GM21367 (cell line): ENCODE measurements at regions not wholly inside any gene's neighbourhood (a gene's known extent, or its start where the extent isn't known, plus 50 kb on each side); places are given as distances from the start of the nearest gene placed in this dataset.
"Not testable (repeated sequence)": the region's sequence is repeated elsewhere in the genome, so short reads cannot be mapped to it uniquely, and the experiment has no call there.

Experiments
- ATAC-seq: cut with Tn5 transposase; IDR thresholded peaks from one replicate; pipeline ENCODE4 v1.9.1; 2021; ENCODE audit not compliant: unreplicated experiment

DNA sequence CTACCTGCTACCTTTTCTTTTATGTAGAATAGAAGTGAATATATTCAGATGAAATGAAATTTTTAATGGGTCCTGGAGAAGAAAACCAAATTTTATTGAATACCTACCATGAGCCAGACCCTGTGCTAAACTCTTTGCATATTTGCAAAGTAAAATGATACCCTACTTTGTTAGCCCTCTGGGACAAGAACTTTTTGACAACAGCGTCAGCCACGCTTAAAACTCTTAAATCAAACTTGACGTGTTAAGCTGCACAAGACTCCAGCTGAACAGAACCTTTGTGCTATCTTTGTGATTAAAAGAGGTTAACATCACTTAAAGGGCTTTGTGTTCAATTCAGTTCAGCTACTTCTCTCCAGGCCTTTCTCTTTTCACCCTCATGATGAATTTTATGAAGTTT is 316.5 kb downstream of the MEX3B start:
- ATAC-seq = no peak

DNA sequence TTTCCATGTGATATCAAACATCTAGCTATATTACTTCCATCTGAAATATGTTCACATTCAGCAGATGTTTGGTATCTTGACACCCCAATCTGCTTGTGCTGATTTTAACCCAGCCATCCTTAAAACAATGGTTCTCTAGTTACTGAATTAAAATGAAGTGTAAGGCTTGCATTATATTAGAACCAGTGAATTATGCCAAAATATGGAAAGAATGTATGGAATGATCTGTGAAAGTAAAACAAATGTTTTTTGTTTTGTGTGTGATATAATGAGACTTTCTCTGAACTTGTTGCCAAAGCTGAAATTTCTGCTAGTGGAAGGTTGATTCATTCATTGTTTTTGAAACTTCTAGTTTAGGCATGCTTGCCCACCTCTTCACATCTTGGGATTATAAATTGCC is 317.1 kb downstream of the MEX3B start:
- ATAC-seq = no peak

DNA sequence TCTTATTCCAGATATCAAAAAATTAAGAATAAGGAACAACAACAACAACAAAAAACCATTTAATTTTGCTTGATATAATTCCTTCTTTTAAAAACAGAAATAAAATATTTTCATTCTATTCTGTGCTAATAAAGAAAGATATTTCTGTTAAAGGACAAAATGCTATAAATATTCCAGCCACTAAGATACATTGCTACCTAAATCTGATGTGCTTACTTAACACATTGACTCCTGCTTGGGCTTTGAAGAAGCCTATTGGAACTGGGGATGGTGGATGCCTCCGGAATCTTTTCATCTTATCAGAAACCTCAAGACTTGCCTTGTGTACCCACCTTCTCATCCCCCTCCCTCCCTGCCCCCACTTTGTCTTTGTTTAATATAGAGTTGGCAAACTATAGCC is 320.2 kb downstream of the MEX3B start:
- ATAC-seq = no peak

DNA sequence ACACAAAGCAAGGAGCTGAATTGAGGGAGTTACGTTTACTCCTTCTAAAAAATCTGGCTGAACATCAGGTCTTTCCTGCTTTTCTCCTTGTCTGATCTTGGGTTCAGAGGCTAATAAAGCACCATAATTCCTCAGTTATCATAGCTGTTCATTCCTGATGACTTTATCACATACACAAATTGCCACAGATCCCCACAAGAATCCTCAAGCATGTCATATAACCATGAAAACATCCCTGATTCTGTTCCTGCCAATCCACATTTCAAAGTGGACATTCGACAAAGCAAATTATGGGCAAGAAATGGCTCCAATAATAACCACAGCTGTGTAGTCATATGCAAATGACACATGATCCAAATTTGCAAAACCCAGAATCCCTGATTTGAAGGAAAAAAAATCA is 321.3 kb downstream of the MEX3B start:
- ATAC-seq = no peak

DNA sequence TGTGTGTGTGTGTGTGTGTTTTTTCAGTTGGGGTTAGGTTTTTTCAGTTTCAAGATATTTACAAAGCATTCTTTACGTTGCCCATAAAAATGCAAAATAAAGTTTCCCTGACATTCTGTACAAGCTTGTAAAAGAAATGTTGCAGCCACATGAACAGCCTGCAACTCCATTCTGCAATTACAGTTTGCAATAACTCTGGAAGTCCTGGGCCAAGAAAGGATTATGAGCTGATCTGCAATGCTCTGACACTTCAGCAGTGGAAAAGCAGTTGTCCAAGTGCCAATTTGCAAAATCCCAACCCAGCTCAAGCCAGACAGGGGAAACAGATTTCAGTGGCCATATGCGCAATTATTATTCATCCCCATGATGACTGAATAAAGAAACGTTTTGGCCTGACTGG is 322.1 kb downstream of the MEX3B start:
- no peak for ATAC-seq

DNA sequence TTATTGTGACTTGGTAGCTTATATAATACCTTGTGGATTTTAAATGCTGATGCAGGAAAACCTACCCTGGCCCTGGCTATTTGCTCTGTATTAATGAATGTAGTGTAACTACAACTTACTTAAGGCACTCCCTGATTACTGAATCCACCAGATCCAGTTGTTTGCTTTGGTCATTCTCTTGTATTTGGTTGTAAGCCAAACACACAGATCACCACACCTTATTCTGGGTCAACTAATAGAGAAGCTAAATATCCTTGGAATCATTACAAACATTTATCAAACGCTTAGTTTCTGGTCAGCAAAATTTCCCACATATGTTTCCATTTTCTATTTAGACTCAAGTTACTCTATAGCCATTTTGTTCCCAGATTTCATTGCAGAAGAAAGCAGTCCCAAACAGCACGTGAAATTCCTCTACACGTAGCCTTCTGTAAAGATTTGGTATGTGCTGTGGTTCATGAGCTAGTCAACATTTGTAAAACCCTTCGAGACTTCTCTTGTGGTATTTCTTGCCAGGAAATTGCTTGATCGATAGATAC is 322.6 kb downstream of the MEX3B start:
- ATAC-seq = no peak

DNA sequence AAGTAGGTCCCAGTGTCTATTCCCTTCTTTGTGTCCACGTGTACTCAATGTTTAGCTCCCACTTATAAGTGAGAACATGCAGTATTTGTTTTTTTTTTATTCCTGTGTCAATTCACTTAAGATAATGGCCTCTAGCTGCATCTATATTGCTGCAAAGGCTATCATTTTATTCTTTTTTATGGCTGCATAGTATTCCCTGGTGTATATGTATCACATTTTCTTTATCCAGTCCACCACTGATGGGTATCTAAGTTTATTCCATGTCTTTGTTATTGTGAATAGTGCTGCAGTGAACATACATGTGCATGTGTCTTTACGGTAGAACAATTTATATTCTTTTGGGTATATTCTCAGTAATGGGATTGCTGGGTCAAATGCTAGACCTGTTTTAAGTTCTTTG is 329.4 kb downstream of the MEX3B start:
- not testable (repeated sequence) for ATAC-seq

DNA sequence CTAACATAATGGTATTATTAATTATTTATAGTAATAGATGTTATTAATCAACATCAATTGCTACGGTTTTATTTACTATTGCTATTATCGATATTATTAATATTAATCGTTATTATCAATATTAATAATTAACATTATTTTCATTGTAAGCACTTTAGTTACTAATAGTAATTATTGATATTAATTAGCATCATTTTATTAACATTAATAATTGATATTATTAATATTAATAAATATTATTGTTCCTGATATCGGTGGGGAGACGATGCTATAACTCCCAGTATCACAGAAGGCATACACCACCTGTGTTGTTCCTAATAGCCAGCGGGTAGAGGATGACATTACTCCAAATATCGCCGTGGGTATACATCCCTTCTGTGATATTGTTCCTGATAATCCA is 335.5 kb downstream of the MEX3B start:
- ATAC-seq = no peak

DNA sequence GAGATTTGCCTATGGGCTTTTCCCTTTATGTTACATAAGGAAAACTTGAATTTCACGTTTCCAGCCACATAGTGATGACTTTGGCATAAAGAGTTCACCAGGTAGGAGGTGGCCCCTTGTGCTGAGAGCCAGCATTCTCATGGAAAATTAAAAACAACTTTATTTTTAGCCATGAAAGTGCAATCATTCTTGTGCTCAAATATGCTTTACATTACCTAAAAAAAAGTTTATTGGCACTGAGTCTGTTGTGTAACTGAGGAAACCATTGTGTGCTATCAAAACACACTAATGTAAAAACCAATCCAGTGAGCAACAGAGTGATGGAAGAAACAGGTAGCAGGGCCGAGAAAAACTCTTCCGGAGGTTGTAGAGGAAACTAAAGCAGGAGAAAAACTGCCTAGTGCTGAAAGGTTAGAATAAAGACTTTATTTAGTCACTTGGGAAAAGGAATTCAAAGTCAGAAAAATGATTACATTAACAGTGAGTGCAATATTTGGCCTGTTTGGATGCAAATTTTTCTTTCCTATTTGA is 332.9 kb upstream of the TMC3 start:
- not testable (repeated sequence) for ATAC-seq

DNA sequence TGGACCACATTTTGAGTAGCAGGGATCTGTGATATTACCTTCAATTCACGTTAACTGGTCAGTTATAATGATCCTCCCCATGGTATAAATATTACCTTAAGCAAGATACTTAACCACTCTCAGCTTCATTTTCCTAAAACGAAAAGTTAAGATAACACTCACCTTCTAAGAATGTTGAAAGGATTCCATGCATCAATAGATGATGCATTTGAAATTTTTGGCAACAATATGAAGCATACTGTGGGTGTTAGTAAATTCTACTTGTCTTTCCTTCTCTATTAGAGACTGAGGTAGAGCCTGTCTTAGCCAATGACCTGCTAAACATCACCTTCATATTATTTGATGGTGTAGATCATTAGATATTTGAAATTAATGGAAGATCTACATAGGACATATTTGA is 331.7 kb upstream of the TMC3 start:
- ATAC-seq = not testable (repeated sequence)

DNA sequence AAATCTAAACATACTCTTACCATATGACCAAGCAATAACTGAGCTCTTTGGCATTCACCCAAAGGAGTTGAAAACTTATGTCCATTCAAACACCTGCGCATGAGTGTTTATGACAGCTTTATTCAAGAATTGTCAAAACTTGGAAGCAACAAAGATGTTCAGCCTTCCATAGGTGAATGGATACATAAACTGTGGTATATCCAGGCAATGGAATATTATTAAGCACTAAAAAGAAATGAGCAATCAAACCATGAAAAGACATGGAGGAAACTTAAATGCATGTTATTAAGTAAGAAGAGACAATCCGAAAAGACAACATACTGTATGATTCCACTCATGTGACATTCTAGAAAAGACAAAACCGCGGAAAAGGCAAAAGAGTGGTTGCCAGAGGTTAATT is 312.0 kb upstream of the TMC3 start:
- ATAC-seq = no peak

DNA sequence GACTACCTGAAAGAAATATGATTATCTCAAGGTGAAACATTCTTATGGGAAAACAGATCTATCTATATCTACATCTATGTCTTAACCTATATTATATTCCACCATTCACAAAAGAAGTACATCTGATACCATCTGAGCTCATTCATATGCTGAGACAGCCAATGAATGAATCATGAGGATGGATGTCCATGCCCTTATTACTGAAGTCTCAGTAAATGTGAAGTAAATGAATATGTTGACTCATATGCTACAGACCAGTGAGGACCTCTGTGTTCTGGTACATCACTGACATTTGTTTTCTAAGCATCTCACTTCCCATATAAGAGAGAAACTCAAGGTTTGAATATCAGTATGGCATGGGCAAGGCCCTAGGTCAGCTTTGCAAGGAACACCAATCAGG is 311.2 kb upstream of the TMC3 start:
- no peak for ATAC-seq

DNA sequence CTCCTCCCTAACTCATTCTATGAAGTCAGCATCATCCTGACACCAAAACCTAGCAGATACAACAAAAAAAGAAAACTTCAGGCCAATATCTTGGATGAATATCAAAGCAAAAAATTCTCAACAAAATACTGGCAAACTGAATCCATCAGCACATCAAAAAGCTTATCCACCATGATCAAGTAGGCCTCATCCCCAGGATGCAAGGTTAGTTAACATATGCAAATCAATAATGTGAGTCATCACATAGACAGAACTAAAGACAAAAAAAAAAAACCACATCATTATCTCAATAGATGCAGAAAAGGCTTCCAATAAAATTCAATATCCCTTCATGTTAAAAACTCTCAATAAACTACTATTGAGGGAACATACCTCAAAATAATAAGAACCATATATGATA is 306.8 kb upstream of the TMC3 start:
- no peak for ATAC-seq

DNA sequence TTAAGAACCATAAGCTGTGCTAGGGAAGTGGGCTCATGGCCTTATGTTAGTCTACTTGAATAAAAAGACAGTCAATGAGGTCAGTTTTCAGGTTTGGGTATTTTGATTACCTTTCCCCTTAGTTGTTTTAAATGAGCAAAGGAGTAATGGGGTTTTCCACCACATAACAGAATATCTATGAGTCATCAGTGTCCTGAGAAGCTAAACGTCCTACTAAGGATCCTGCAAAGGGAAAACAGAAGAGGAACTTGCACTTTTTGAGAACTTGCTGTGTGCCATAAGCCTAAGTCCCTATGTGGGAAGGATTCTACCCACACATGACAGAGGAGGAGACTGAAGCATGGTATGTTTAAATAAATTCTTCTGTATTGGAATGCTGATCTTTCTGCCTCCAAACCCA is 292.8 kb upstream of the TMC3 start:
- ATAC-seq = no peak

DNA sequence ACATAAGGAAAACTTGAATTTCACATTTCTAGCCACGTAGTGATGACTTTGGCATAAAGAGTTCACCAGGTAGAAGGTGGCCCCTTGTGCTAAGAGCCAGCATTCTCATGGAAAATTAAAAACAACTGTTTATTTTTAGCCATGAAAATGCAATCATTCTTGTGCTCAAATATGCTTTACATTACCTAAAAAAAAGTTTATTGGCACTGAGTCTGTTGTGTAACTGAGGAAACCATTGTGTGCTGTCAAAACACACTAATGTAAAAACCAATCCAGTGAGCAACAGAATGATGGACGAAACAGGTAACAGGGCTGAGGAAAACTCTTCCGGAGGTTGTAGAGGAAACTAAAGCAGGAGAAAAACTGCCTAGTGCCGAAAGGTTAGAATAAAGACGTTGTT is 287.0 kb upstream of the TMC3 start:
- no peak for ATAC-seq

DNA sequence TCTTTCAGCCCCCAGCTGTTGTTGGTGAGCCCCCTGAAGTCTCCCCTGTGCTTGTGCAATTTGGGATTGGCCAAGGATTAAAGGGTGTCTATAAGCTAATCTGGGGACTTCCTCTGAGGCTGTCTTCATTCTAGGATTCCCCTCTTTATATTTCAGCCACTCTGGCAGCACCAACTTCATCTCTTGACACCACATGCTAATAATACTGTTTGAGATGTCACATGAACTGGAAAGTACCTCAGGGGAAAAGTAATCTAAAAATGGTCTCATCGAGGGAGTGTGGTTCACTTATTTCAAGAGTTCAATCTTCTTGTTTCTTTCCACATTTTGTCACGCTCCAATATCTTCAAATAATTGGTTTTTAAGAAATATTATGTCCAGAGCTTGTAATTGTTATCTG is 279.2 kb upstream of the TMC3 start:
- no peak for ATAC-seq

DNA sequence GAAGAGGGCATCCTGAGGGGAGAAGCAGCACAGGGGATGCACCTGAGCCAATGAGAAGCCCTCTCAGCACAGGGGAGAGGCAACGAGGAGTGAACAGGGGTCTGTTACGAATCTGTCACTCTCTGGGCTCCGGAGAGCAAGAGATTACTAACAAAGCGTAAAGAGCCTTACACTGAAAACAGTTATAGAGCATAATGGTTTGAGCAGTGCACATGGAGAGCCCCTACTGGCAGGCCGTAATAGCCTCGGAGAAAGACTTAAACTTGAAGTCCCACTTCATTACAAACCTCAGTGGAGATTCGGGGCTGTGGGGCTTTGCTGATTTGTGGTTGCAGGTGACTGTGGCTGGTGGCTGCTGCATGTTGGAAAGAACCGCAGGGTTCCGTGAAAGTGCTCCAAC is 271.5 kb upstream of the TMC3 start:
- no peak for ATAC-seq

DNA sequence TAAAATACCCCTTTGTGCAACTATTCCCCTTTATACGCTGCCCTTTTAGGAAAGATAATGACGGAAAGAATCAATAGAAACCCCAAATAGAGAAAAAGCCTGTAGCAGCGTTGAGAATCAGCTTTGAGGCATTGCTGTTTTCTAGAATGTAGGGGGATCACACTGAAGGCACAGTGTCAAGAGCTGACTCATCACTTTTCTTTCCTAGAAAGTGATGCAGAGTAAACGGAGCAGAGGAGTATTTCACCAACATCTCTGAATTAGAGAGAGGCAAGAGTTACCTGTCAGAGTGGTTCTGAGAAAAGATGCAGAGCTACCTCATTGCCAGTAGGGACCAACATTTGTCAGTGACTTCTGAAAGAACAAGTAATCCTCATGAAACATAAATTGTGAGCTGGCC is 269.8 kb upstream of the TMC3 start:
- no peak for ATAC-seq

DNA sequence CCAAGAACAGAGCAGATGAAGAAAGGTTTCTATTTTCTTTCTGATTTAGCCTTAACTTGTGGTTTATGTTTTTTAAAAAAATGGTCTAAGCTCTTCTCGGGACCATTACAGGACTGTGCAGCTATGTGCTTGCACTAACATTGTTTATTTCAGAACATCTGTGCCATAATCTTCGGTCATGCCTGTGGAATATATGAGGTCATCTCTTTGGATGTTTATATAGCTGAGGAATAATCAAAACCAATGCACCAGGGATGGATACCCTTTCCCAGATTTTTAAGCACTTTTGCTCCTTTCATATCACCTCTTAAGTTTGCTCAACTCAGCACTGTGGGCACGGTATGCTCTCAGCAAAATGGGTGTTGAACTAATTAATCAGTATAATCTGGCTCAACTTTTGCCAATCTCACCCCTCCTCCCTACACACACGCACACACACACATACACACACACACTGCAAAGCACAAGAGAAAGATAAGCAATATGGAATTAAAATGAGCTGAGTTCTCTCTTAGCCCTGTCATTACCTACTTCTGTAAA is 268.5 kb upstream of the TMC3 start:
- ATAC-seq = no peak

DNA sequence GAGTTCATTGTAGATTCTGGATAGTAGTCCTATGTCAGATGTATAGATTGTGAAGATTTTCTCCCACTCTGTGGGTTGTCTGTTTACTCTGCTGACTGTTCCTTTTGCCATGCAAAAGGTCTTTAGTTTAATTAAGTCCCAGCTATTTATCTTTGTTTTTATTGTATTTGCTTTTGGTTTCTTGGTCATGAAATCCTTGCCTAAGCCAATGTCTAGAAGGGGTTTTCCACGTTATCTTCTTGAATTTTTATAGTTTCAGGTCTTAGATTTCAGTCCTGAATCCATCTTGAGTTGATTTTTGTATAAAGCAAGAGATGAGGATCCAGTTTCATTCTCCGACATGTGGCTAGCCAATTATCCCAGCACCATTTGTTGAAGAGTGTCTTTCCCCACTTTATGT is 262.1 kb upstream of the TMC3 start:
- ATAC-seq = not testable (repeated sequence)

DNA sequence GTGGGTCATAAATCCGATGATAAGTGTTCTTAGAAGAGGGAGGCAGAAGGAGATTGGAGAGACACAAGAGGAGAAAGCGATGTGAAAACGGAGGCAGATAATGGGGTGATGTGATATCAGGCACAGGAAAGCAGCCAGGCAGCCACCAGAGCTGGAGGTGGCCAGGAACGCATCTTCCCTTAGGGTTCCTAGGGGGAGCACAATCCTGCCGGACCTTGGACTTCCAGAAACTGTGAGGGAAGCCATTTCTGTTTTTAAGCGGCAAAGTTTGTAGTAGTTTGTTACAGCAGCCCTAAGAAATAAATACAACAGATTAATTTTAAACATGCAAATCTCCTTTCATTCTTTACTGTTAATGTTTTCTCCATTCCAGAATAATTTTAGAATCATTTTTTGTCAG is 259.9 kb upstream of the TMC3 start:
- no peak for ATAC-seq

DNA sequence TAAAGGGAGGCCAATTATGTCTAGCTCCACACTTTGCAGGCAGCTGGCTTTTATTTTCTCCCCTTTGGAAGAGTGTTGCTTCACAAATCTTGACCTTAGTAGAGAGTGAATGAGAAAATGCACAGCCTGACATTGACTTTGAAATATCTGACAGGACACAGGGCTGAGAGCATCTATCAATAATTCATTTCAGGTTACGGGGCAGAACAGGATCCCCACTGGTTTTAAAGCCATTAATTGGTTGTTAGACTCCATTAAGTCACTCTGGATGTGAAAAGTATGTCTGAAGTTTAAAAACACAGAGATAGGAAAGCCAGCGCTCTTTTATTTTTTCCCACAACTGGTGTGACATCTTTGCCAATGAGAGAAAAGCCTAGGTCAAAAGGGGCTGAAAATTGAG is 251.9 kb upstream of the TMC3 start:
- ATAC-seq = no peak

DNA sequence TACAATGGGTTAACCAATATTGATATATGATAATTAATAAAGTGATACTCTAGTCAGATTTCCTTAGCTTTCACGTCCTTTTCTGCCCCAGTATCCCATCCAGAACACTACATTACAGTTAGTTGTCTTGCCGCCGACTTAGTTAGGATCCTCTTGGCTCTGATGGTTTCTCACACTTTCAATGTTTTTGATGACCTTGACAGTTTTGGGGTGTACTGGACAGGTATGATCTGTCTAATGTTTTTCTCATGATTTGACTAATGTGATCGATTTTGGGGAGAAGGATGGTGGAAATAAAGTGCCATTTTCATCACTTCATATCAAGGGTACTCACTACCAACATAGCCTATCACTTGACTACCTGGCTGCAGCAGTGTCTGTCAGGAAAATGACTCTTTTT is 245.0 kb upstream of the TMC3 start:
- ATAC-seq = no peak
